Hematopoietic multipotent progenitor cell treated with erythropoietin and hydrocortisone succinate and interleukin-3 and kit ligand, for 6 days (in vitro differentiated cells): ENCODE measurements at regions not wholly inside any gene's neighbourhood (a gene's known extent, or its start where the extent isn't known, plus 50 kb on each side); places are given as distances from the start of the nearest gene placed in this dataset.

Source experiments
- DNase-seq: peaks from one replicate; pipeline ENCODE4 v3.0.0-alpha.2; 2015

DNA sequence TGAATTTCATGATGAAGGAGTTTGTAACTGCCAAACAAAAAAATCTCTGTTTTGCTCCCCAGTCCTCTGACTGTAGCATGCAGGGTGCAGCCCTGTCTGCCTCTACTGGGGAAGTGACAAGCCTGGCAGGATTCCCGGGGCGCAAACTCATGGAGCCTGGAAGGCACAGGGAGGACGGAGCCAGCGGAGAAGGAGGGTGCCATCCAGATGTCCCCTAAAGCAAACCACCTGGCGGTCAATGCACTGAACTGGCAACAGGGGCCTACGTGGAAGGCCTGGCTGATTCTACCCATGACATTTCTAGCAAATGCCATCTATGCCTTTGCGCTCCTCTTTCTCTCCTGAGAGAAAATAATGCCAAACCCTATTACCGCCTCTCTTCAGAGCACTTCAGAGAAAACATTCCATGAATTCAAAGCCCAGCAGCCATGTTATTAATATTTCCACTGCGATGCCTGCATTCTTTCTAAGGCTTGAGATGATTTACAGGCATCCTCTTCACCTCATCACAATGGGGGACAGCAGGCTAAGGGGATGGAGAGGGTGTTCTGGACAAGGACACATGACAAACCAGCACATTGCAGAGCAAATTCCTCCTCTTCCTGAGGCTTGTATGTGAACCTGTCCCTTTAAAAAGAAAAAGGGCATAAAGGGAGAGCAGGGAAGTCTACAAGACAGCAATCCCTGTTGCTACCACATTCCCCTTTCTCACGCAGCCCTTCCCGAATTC is 329.3 kb upstream of the NOCT start:
- DNase-seq = no peak

DNA sequence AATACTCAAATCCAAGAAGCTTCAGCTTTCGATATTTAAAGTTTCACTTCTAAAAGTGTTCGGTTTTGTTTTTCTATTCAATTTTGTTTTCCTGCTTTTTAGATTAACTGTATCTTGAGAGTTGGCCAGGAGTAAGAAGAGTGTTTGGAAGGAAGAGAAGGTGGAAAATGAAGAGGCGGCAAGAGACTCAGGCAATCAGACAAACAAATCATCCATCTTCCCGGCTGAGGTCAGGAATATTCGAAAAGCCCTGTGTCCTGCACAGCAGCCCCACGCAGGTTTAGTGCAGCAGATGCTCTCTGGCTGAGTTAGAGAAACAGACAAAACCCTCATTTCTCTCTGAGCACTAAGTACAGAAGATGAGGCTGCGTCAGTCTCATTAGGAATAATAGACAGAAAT is 330.3 kb upstream of the NOCT start:
- DNase-seq = no peak

DNA sequence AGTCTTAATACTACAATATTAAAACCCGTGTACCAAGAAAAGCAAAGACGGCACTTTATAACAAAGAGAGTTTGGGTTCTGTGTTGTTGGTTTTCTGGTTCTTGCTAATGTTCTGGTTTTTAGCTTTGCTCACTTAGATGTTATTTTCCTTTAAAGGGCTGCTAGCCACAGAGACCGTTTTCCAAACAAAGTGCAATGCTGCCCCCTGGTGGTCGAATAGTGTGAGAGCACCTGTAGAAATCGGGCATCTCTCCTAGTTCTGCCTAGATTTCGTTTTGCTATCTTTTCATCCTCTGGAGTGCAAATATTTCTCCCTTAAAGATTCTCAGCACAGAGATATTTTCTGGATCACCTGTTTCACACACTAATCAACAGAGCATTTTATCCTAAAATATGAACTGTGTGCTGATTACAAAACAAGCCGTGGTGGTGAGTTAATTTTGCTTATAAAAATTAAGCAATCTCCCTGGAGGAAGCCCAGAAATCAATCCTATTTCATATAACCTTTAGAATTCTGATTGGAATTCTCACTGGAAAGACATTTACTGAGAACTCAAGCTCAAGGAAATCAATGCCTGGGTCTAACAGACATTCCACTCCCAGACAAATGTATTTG is 334.5 kb upstream of the NOCT start:
- peak; percentile 94 for DNase-seq

DNA sequence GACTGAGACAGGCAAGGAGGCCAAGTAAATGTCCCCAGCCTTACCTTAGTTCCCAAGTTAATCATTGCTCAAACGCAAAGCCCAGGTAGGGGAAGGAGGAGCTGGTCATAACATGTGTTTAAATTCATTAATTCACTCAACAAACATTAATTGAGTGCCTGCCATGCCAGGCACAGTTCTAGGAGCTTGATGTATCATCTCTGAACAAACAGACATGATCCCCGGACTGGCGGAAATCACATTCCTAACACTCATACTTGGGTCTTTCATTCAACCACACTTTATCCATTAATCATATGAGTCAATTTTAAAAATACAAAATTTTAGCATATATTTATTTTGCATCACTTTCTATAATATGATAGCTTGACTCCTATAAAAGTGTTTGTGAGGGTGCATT is 335.3 kb upstream of the NOCT start:
- no peak for DNase-seq

DNA sequence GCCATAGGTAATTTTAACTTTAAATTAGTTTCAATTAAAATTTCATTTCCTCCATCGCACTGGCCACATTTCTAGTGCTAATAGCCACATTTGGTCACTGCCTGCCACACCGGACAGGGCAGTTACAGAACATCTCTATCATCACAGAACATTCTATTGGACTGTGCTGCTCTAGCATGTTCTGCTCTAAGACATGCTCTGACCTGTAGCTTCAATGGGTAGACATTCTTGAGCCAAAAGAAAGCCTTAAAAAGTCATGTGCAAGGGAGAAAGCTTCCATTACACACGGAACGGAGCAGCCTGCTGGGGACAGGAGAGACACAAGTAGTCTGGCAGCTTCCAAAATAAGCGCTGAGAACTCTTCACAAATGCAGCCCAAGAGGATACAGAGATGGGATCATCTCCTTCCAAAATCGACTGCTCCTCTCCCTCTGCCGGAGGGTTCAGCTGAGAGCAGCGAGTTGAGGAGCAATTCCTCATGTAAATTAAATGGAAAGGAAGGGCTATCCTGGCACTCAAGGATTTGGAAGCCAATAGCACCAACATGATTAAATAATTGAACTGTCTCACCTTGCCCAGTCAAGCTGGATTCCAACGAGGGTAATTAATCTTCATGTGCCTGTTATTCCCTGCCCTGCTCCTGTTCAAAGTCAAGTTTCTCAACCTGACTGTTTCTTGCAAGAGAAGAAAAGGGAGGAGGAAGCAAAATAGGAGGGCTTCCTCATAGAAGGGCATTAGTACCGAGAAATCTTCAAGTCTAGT is 336.4 kb upstream of the NOCT start:
- DNase-seq = no peak

DNA sequence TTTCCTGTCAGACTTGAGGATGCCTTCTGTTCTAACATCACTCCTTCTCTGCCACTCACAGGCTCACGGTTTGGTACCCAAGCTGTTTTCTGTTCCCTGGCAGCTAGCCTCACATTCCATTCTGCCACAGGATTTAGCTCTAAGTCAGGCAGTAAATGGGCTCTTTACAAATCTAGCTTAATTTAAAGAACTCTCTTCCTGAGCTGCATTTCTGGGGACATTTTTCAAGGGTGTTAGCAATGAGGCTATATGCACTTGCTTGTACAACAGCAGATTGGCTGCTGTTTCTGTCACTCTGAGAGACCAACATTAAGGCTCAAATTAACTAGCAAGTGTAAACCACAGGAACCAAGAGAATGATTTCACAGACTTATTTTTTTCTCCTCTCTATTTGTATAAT is 337.8 kb upstream of the NOCT start:
- DNase-seq = no peak

DNA sequence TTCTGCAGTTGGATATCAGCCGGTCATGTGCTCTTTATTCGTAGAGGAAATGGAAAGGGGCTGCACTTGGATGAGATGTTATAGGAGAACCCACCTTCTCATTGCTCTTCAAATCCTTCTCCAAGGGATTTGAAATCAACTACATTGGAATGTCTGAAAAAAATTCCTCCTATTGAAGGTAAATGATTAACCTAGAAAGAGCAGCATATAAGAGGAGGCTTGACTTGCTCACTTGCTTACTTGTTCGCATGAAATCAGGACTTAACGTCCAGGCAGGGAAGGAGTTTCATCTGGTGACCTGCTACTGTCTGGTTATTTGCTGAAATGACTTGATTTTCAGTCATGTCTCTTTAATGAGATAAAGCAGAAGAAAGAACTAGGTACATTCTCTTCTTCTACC is 338.4 kb upstream of the NOCT start:
- DNase-seq = no peak

DNA sequence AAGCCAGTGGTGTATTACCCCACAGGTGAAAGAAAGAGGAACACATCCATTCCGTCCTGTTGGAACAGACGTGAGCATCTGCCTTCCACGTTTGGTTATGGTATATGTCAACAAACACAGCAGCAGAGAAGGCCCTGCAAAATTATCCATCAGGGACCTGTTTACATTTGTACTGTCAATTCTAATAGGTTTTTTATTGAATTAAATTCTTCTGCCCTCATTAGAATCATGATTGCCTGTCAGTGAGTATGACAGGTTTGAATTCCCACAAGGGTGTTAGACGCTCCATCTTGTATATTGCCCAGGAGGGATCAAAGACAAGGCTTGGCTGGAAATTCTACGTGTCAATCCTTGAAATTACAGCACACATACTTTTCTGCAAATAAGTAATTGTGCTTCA is 339.9 kb upstream of the NOCT start:
- no peak for DNase-seq

DNA sequence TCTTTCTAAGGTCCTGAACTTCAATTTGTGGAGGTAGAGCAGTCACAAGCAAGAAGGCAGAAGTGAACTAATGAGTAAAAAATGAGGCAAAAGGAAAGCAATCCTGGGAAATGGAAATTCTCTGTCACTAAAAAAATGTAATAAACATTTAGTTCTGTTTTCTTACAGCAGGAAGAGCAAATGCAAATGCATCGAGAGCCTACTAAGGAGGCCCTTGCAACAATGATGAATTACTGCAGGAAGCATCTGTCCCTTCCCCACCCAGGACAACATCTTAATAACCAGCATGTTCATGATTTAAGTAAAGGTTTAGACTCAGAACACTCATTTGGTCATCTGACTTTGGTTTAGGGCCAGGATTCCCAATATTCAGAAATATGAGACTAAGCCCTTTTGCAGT is 341.4 kb upstream of the NOCT start:
- no peak for DNase-seq

DNA sequence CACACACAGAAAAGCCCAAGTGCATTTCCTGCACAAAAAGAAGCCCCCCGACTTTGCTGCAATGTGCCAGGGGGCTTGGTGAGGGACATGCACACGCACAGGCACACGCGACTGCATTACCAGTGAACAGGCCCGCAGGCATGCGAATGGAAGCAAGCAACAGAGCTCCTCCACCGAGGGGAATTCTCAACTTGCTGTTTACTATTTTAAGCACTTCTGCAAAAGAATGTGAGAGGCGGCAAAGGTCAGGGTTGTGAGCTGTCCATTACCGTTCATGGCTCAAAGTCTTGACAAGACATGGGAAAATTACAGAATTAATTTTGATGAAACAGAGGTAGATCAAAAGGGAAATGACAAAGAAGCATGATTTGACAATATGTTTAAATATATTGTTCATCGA is 342.5 kb upstream of the NOCT start:
- DNase-seq = no peak

DNA sequence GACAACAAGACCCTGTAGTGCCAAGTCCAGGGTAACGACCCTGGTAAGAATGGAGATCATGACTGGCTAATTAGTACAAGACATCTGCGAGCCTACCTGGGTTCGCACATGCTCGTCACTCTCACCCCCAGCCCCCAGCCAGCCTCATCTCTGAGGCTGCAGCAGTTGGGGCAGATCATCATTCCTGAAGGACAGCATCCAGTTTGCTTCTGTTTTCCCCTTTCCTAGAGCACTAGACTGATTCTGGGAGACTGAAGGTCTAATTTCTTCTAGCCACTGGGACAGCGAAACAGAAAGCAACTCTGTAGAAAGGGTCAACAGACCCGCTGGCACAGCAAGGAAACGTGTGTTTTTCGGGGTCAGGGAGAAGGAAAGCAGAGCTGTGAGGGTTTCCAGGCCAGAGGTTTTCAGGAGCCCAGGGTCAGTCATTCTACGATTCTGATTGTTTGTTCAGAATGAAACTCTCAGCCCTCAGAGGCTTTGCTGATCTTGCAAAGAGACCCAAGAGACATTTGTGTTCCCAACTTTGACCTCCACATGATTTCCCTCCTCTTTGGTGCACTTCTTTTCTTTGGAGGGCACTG is 343.1 kb upstream of the NOCT start:
- DNase-seq = no peak

DNA sequence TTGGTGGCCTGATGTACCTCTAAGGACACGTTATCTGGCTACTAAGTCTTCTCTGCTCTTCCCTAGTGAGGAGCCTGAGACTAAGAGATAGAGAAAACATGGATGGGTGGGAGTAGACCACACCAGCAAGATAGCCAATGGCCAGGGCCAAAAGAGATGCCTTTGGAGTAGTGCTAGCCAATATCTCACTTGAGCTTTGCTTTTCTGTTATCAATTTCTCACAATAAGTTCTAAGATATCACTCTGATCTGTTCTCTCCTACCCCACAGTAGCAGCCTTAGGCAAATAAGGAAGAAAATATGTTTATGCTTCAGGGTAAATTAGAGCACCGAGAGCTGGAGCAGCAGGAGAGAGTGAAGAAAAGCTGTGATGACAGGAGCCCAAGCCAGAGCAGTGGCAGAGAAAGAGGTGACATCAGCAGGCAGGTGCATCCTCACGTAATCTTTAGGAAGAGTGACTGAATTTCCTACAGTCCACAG is 343.9 kb upstream of the NOCT start:
- DNase-seq = peak; percentile 92

DNA sequence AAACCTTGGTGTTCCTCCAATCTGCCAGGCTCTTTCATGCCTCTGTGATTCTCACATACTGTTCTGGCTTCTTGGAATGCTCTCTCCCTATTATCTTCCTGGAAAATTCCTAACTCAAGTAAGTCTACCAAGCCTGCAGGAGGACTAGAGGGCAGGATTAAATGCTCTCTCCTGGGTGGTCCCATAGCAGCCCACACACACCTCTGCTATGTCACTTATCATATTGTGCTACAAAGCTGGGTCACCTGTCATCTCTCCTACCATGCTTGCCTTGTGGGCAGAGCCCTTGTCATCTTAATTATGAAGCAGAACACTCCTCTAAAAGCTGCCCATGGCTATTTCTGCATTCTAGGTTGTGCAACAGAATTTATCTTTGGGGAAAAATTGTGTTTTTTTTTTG is 344.5 kb upstream of the NOCT start:
- no peak for DNase-seq

DNA sequence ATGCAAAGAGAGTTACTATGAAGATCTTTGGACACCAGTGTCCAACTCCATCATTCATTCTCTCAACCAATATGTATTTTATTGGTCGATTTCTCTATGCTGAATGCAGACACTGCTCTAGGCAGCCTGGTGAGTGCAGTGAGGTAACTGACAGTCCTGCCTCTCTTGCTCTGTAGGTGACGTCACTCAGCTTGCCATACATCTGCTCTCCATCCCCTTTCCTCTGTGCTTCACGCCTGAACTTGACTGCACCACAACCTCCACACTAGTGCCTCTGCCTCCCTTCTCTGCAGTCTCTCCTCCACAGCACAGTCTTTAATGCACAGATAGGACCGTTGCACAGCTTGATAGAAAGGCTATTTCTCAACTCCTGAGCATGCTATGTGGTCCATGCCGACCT is 344.9 kb upstream of the NOCT start:
- no peak for DNase-seq

DNA sequence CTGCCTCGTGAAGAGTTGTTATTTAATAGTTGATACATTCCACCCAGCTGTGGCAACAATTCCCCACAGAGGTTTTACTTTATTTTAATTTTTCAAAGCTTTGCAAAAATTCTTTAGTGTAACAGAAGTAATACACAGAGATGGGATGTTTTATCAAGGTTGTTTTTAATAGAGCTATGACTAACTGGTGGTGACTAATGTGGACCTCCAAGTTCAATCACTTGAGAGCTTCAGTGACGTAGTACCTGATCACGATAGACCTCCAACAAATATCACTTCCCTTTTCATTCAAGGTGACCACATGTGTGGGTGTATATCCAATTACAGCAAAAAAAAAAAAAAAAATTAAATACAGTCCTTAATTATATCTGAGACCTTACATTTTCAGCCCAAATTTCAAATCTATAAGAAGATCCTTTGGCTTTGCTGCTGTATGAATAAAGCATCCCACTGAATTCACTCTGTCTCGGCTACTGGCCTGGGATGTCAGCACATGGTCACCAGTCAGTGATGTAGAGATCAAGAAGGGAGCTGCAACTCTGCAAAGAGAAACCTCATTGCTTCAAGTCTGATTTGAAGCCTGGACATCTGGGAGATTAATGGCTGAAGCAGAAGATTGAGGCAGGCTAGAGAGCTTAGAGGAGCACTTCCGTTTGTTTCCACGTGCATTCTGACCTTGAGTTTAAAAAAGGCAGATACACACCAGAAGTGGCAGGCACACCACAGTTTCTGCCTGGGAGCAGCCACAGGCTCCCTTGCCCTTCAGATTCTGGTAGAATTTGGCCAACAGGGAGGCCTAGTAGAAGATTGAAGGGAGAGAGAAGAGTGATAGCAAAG is 345.9 kb upstream of the NOCT start:
- no peak for DNase-seq

DNA sequence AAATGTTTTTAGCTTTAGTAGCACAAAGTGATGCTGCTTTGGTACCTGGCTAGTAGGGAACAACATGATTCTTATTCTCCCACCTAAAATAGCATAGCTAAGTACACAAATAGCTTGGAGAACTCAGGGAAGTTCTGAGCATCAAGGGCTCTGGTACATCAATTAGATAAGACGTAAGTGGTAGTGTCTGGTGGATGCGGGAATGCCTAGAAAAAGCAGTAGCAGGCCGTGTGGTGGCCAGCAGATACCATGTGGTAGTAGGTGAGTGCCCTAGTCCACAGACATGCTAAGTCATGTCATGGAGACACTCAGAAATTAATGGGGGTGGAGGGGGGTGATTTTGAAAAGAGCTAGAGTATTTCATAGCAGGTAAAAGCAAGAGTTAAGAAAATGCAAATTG is 347.3 kb upstream of the NOCT start:
- DNase-seq = no peak

DNA sequence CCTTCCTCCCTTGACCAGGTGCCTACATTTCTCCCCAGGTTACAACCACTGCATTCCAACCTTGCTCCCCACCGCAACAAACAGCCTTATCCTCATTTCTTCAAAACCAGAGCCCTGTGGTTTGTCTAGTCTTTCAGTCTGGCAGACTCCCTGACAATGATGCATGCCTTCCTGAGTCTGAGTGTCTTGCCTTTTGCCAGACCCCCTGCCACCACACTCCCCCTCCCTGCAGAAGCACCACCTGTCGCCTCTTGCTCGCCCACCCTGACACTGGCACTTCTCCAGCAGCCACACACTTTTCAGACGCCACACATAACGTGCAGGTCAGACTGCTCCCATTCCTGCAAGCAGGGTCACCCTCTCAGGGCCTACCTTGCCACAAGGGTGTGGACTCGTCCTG is 349.2 kb upstream of the NOCT start:
- no peak for DNase-seq

DNA sequence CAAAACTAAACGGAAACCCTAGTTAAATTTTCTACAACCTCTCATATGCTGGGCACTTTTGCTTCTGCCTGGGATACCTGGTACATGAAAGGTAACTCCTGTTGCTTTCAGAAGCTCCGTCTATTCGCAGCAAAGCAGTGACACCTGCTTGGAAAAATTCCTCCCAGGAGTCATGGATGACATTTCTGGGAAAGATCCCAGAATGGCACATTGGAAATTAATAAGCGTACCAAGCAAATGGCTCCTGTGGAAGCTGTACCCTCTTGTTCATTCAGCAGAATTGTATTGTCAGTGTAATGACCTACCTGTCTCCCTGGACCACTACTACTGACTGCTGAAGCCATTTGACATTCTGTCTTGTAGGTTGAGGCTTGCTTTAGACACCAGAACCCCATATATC is 349.7 kb upstream of the NOCT start:
- DNase-seq = no peak

DNA sequence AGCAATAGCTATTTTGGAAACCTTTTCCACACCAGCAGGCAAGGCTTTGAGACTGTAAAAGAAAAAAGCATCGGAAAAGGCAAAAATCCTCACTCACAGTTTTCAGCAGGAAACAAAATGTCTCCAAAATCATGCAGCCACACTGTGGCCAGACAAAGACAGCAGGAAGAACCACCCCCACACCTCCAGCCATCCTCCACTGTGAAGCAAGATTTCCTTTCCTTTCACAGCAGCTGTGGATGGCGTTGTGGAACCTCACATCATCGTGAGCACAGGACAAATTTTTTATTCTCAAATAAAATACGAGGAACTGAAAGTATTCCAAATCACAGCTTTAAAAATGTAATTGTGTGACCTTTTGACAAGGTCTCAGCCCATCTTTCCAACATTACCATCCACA is 351.7 kb upstream of the NOCT start:
- DNase-seq = no peak

DNA sequence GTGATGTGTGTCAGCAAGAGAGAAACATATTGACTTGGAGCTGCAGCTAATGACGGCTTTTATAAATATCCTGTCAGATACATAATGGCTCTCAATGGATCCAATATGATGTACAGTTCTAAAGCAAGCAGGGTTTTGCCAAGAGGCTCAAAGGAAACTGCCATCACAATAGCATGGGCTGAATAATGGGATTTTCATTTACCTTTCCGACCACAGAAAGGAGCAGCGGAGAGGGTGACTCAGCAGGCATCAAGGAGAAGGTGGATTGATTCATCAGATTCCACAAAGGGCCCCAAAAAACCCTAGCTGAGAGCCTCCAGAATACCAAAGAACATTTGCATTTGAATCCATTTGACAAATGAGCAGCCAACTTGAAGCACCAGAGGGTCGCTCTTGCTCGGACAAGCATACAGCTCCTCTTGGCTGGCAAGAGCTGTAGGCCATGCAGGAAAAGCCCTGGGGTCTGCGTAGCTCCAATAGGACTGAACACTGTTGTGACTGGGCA is 355.7 kb upstream of the NOCT start:
- DNase-seq = no peak

DNA sequence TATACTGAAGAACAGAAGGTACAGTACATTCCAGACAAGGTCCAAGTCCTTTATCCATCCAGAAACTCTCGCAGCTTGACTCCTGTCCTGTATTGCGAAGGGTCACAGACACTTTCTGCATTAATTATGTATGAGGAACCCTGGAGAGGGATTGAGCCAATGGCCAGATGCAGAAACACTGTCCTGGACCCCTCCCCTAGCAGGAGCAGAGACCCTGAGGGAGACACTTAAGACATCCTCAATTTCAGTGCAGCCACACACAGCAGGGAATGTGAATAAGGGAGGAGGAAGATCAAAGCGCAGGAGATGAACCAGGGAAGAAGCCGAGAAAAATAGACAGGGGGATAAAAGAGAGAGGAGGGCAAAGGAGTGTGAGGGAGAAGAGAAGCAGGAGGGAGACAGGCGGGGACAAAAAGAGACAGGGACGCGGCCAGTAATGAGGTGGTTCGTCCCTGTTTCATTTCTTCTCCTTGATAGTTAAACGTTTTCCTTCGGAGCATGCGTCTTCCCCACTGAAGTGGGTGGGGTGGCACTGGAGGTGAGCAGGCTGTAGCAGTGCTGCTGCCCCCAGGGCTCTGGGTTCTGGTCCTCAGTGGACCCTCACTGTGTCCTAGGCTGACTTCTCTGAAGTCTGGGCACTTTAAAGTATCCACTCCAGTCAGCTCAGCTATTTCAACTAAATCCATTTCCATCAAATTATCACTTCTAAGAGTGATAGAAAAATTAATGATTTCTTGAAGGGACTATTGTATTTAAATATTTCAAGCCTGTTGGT is 356.4 kb upstream of the NOCT start:
- no peak for DNase-seq

DNA sequence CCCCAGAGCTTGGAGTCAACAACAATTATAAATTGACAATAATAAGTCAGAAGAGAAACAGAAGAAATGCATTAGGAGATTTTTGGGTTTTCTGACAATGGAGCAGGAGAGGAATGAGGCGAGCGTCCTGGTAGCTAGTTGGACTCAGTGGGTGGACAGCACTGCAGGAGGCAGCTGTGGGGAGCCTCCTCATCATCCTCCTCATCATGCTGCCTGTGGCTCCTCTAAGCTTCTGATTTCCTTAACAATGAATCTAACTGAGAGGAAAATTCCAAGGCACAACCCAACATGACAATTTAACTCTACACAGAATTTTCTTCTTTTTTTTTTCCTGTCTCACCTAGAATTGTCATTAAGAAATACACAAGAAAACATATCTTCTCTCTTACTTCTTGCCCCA is 357.1 kb upstream of the NOCT start:
- DNase-seq = no peak
